ENCODE measurements at regions not wholly inside any gene's neighbourhood (a gene's known extent, or its start where the extent isn't known, plus 50 kb on each side); places are given as distances from the start of the nearest gene placed in this dataset.

DNA sequence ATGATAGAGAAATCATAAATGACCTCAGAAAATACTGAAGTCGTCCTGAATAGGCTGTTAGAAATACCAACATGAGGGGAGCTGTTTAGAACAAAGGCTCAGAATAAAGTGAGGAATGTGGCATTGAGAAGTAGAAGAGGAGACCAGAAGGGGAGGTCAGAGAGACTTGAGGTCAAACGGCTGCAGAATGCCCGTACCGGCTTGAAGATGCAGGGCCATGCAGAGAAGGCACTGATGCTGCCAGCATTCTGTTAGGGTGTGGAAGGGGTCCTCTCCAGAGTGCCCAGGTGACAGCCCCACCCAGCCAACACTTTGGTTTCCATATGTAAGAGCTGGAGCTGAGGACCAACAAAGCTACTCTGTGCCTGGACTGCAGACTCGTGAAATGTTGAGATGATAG lies 570.9 kb downstream of the CDH26 start:
- DNase-seq (ENCODE audit: missing footprints) (no peak), ATAC-seq (no peak)
- intact Hi-C loops (cut with DNase I) = no loop called here

DNA sequence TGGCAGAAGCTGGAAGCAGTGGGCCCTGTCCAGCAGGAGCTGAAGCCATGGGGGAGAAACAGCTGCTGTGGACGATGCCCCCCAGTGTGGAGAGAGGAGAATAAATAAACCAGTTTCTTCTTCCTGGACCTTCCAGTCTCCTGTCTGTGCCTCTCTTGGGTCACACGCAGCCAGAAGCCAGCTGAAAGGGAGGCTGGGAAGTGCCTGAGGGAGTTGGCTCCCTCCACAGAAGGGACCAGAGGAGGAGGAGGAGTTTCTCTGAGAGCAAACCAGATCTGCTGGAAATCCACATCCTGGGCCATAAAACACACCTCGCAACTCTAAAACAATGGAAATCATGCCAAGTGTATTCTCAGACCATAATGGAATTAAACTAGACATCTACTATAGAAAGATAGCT lies 577.0 kb downstream of the CDH26 start:
- intact Hi-C loops (cut with DNase I) = no loop called here
- no peak for DNase-seq (ENCODE audit: missing footprints)
- no peak for ATAC-seq

DNA sequence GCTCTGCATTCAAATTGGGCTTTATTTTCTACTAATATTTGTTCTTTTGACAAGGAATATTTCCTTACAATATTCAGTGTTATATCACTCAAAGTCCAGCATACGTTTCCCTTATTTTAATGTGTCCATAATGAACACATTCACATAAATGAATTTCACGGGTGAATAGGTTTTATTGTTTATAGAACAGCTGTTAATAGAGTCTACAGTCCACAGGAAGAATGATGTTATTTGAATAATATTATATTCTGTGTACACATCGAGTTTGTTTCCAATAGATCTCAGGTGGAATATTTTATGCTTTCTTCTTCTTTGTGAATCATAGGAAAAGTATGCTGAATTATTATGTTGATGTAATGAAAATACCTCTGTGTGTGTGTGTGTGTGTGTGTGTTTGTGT lies 582.4 kb downstream of the CDH26 start:
- intact Hi-C loops (cut with DNase I) = no loop called here
- DNase-seq (ENCODE audit: missing footprints) (no peak), ATAC-seq (no peak)

DNA sequence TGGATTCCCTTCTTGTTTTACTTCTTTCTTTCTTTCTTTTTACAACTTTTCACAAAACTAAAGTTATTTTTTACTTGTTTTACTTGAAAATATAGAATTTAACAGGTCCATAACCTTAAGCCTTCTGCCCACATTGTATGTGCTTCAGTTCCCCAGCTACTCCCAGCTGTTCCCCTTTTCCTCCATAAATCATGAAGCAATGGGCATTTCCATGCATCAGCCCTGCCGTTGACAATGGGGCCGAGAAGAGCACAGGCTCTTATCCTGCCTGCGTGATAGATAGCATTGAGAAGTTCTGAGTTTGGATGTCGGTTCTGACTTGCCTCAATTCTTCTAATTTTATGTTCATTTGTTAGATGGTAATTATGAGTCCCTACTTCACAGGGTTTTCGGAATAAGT lies 583.8 kb downstream of the CDH26 start:
- DNase-seq (ENCODE audit: missing footprints) (no peak), ATAC-seq (no peak)
- intact Hi-C loops (cut with DNase I) = no loop called here

DNA sequence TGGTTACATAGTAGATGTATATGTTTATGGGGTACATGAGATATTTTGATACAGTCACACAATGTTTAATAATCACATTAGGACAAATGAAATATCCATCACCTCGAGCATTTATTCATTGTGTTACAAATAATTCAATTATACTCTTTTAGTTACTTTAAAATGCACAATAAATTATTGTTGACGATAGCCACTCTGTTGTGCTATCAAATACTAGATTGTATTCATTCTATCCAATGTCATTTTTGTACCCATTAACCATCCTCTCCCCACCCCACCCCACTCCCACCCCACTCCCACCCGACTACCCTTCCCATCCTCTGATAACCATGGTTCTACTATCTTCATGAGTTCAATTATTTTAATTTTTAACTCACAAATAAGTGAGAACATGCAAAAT lies 585.4 kb downstream of the CDH26 start:
- intact Hi-C loops (cut with DNase I) = no loop called here
- ATAC-seq = no peak
- DNase-seq (ENCODE audit: missing footprints) = no peak

DNA sequence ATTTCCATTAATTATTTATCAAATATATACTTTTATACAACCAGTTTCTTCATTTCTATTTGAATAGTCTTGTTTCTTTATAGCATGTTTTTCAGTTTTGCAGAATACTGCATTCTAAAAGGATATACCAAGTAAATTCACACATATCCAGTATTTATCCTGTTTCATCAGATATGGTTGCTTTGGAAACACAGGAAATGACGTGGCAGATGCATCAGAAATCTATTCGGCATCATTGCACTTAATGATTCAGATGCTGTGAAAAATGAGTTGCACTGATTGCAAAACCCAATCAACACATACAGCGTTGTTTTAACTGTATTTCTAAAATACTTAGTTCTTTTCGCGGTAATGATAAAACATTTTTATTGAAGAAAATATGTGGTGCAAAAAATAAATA lies 594.9 kb downstream of the CDH26 start:
- no peak for DNase-seq (ENCODE audit: missing footprints)
- intact Hi-C loops (cut with DNase I) = no loop called here
- no peak for ATAC-seq

DNA sequence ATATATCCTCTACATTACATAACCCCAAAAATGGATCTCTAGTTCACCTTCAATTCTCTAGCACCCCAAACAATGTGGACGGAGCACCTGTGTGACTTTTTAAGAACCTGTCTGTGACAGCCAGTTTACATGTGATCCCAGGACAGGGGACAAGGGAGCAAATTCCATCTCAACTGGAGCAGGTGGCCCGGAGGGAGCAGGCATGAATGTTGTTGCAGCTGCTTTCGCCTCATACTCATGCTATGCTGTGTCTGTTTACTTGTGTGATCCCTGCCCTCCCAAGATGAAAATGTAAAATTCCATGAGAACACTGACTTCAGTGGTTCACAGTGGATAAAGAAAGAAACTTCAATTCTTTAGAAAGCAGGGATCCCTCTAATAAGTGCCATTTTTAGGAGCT lies 600.3 kb downstream of the CDH26 start:
- intact Hi-C loops (cut with DNase I) = no loop called here
- no peak for ATAC-seq

DNA sequence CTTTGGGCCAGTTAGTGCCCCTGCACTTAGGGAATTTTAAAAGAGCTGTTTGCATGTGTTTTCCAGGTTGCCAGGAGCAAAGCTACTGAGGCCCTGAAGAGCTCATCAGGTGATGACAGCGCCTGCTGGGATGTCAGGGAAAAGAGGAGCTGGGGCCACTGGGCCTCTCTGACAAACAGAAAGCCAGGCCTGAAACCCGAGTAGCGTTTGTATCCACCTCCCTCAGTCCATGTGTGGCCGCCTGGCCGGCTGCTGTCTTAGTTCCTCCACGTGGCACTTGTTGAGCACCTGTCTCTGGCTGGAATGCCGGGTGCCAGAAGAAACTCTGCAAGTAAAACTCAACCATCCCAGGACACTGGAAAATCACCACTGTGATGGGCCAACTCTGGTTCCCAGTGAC lies 601.2 kb downstream of the CDH26 start:
- intact Hi-C loops (cut with DNase I) = no loop called here
- DNase-seq (ENCODE audit: missing footprints) = no peak
- ATAC-seq = peak; percentile 74

More for the DNA sequence above, 600.3 kb downstream of the CDH26 start:
- no peak for DNase-seq (ENCODE audit: missing footprints)

DNA sequence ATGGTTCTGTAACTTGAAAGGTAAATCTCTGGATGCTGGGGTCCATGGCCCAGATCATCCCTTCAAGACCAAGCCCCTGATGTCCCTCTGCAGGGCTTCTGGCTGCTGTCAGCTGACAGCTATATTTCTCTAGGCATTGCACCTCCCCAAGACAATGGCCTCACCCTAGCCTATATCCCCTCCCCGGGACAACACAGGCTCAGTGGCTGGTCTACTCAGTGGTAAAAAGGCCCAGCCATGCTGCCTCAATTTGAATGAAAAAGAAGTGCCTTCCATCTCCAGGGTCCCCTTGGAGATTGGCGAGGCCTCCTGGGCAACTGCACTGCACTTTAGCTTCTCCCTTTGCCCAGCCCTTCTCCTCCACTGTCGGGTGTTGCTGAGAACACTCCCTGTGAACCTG lies 602.8 kb downstream of the CDH26 start:
- intact Hi-C loops (cut with DNase I) = no loop called here
- DNase-seq (ENCODE audit: missing footprints) (no peak), ATAC-seq (no peak)

DNA sequence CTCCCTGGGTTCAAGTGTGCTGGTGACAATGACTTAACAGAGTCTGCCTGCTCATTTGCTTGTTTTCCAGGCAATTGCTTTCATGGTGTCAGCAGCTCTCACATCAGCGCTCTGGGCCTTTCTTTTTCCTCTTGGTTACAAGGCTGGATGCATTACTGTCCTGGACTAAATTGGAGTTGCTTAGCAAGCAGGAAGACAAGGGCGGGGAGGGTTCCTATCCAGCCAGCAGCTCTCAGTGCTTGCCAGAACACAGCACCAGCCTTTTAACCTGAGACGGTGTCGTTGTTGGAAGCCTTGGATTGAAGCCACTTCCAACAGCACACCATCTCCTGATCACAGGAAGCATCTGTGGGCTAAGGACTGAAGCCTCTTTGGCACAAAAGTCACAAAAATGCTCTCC lies 606.9 kb downstream of the CDH26 start:
- intact Hi-C loops (cut with DNase I) = no loop called here
- ATAC-seq (no peak), DNase-seq (ENCODE audit: missing footprints) (no peak)

DNA sequence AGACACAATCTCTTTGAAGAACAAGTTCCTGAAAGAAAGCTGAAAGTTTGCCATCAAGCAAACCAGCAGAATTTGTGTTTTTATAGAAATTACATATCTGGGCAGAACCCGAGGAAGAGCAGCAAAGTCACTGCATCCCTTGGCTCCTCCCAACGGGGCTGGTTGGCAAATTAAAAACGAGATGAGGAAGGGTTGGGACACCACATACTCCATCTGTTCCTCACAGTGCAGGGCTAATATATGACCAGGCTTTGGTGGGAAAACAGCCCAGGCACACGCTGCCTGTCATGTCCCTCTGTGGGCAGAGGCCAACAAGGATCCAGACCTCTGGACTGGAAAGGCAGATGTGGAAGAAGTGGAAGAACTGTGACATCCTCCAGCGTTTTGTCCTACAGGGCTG lies 607.3 kb downstream of the CDH26 start:
- intact Hi-C loops (cut with DNase I) = no loop called here
- no peak for DNase-seq (ENCODE audit: missing footprints)
- peak; percentile 39 for ATAC-seq

DNA sequence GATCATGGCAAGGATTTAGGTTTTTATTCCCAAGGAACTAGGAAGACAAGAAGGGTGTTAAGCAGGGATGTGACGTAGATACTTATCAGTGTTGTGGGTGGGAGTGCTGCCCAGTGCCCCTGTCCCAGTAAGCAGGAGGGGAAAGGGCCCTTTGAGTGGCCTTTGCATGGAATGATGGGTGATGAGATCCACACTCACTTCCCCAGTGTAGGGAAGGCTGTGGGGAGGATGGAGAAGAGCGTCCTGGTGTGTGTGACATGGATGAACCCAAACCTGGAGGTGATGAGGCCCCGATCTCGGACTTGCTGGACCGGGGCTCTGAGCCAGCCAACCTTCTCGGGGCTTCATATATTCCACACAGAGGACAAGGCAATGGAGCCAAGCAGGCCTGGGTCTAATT lies 610.9 kb downstream of the CDH26 start:
- ATAC-seq (no peak), DNase-seq (ENCODE audit: missing footprints) (no peak)

DNA sequence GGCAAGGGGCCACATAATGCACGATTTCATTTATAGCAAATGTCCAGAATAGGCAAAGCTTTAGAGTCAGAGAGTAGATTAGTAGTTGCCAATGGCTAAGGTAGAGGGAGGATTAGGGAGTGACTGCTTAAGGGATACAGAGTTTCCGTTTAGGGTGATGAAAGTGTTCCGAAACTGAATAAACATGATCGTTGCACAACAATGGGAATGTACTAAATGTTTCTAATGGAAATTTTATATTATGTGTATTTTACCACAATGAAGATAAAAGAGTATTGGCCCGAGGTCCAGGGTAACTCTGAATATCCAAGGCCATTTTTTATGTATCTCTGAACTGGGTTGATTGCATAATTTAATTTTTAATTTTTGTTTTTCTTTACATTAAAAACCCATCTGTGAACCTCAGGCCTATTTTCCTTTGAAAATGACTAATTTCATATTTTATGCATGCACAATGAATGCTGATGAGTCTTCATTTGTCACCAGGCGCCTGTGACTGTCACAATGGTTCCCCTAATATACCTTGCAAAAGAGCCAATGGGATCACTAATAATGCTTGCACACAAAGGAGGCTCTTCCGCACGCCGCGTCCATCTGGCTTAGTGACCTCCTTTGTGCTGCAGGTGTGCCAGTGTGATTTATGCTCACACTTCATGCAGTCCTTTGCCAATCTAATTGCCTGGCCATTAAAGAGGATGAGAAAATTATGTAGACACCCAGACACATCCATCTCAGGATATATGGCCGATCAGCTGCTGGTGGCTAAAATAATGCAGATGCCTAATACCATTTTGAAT lies 612.5 kb downstream of the CDH26 start:
- DNase-seq (ENCODE audit: missing footprints) (no peak), ATAC-seq (no peak)
- intact Hi-C loops (cut with DNase I) = no loop called here

More for the DNA sequence above, 610.9 kb downstream of the CDH26 start:
- intact Hi-C loops (cut with DNase I) = no loop called here

DNA sequence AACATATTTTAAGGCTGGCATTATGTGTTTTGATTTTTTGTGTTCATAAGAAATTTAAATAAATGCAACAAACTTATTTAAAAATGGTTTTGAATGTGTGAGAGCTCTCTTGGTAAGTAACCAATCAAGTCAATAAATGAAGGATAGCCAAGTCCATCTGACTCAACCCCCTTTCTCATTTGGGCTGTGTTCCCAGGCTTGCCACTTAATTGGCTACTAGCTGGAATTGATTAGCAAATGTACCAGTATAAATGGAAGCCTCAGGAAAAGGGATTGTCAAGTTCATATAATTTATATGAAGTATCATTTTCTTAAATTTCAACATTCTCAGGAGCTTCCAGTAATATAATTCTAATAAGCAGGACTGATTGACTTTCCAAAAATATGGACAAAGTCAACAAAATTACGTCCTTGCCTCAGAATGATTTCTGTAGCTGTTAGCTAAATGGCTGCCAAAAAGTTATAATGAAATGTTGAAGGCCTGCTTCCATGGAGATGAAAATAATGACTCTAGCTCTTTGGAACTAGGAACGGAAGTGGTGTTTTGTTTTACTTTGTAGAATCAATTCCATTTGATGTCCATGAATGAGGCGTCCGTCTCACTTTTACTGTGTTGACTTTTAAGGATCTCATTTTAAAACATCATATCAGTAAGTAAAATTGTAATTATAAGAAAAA lies 614.9 kb downstream of the CDH26 start:
- intact Hi-C loops (cut with DNase I) = no loop called here
- ATAC-seq (no peak), DNase-seq (ENCODE audit: missing footprints) (no peak)

DNA sequence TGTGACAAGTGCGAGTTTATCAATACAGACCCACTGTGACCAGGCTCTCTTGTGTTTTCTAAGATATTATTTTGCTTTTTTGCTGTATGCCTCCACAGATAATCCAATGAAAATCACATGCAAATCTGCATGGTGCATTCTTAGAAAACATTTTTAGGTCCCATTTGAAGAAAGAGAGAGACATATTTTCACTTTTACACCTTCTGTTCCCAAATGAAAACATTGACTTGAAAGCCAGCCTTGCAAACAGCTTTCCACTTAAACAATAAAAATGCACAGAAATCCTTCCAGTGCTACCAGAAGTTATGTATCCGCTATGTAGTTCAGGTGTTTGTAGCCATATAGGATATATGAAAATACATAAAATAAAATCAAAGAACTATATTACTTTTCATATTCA lies 618.0 kb downstream of the CDH26 start:
- ATAC-seq (no peak), DNase-seq (ENCODE audit: missing footprints) (no peak)
- intact Hi-C loops (cut with DNase I) = no loop called here

DNA sequence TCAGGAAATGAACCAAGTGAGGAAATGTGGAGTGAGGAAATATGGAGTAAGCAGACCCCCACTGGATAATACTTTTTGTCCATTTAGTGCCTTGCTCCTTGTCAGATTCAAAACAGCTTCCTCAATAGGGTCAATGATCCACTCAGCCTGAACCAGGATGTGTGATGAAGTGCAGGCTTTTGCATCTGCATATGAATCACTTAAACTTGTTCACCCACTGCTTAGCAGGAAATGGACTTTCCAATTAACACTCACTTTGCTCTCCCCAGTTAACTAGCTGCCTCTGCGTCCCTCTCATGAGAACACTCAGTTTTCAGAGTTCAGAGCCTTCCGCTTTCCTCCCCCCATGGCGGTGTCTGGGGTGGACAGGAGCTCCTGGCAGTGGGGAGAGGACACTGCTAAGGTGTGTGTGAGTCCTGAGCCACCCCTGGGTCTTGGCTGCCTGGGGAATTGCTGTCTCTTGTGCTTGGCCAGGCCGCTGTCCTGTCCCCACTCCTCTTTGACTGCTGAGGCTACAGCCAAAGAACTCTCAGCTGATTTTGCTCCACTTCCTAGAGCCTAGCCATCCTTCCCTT lies 621.8 kb downstream of the CDH26 start:
- DNase-seq (ENCODE audit: missing footprints) (no peak), ATAC-seq (no peak)
- intact Hi-C loops (cut with DNase I) = no loop called here

DNA sequence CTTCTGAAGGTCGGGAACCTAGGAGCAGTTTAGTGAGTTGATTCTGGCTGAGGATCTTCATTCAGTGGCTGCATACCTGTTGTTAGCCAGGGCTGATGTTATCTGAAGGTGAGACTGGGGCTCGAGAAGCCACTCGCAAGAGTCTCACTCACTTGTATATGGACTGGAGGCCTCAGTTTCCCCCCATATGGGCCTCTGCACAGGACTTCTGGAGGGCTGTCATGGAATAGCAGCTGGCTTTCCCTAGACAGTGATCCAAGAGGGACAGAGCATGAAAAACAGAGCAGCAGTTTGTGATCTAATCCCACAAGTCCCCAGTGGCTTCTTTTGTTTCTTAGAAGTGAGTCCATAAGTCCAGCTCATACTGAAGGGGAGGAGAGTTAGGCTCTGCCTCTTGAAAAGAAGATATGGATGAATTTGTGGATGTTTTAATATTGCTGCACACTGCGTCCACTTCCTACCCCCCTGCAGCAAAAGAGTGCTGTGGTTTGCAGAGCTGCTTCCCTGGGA lies 623.4 kb downstream of the CDH26 start:
- intact Hi-C loops (cut with DNase I) = no loop called here
- ATAC-seq = no peak

DNA sequence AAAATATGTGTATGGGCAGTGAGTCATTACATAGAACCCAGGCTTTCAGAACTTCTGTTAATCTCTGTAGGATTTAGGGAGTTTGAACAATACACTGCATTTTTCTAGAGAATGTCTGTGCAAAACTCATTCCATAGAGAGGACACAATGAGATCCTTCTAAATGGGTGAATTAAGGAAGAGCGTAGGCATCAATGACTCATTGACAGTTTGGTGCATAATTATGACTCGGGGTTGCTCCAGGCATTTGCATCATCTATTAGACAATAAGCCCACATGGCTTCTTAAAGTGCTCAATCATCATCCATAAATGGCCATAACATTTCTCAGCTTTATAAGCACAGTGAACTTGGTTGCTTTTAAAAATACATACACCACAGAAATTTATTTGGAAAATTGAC lies 625.5 kb downstream of the CDH26 start:
- DNase-seq (ENCODE audit: missing footprints) = no peak
- no peak for ATAC-seq
- intact Hi-C loops (cut with DNase I) = no loop called here

More for the DNA sequence above, 623.4 kb downstream of the CDH26 start:
- no peak for DNase-seq (ENCODE audit: missing footprints)

DNA sequence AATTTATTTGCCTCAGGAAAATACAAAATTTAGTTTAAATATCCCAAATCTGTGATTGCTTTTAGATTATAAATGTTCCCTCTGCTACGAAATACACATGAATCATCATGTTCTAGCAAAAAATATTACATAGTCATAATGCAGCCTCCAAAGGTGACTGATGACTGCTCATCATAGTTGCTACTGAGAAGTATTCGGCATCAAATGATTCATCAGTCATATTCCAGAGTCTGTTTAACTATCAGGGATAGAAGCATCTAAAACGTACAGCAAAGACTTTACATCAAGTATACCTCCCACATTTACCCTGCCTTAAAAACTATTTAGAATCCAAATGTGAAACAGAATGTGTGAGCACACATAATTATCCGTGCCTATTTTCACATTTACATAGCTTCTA lies 626.0 kb downstream of the CDH26 start:
- DNase-seq (ENCODE audit: missing footprints) = no peak
- intact Hi-C loops (cut with DNase I) = no loop called here
- no peak for ATAC-seq

DNA sequence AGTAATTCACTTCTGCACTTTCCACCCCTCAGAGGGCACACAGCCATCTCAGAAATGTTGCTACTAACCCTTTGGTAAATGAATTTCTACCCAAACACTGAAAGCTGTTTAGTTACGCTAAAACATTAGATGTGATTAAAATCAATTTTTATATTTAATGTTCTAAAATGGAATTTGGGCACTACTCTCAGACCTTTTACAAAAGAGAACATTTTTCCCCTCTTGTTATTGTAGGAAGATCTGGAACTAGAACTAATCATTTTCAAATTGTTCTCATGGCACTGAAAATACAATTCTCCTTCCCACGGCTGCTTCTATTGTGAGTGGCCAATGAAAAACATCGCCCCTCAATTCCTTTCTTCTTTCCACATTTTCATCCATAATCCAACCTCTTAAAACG lies 627.4 kb downstream of the CDH26 start:
- no peak for DNase-seq (ENCODE audit: missing footprints)
- ATAC-seq = no peak
- intact Hi-C loops (cut with DNase I) = no loop called here

Measured in Right ventricle myocardium inferior (tissue), 1 donor.